Stimulated activated naive CD8-positive, alpha-beta T cell treated with anti-CD3 and anti-CD28 coated beads, Interleukin-15, Interleukin-2, amounts not matched to agents 100 ng/mL and 50 ng/mL, for 24 hours (primary cell): ENCODE measurements at regions not wholly inside any gene's neighbourhood (a gene's known extent, or its start where the extent isn't known, plus 50 kb on each side); places are given as distances from the start of the nearest gene placed in this dataset.

Experiments used
- H3K27ac Mint-ChIP-seq: one replicate; pipeline ENCODE4 v1.8.0; 2021; ENCODE audit warnings: mild to moderate bottlenecking, mixed read lengths
- H3K27me3 Mint-ChIP-seq: one replicate; pipeline ENCODE4 v1.8.0; 2021; ENCODE audit warnings: mixed read lengths
- H3K36me3 Mint-ChIP-seq: one replicate; pipeline ENCODE4 v1.8.0; 2021; ENCODE audit warnings: low read depth, mixed read lengths
- H3K4me1 Mint-ChIP-seq: one replicate; pipeline ENCODE4 v1.8.0; 2021; ENCODE audit warnings: low read depth, mixed read lengths
- H3K4me3 Mint-ChIP-seq: one replicate; pipeline ENCODE4 v1.8.0; 2021; ENCODE audit warnings: mild to moderate bottlenecking, mixed read lengths
- H3K9me3 Mint-ChIP-seq: one replicate; pipeline ENCODE4 v1.8.0; 2021; ENCODE audit warnings: mixed read lengths

DNA sequence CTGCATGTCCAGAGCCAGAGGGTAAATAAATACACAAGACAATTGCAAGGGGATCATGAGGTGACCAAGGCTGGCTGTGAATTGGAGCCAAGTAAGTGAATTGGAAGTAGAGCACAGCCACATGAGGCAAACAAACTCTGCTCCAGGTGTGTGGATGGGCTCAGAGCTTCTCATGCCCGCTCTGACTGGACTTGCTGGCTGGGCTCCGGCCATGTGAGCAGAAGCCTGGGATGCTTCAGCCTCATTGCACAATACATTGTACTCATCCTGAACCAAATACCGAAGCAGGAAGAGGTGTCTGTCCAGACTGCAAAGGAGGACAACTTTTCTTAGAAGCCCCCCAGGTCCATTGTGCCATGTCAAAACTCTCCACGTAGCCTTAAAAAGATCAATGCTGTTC, 193.0 kb downstream of the TTC8 start:
- H3K27me3 Mint-ChIP-seq, result peaks cover 33% of the 10 kb centered on the region
- H3K27ac Mint-ChIP-seq, result no peak overlapping the region
- H3K4me3 Mint-ChIP-seq, result no peak overlapping the region
- H3K36me3 Mint-ChIP-seq, result no peaks in the 10 kb centered on the region
- H3K4me1 Mint-ChIP-seq, result no peaks in the 10 kb centered on the region
- H3K9me3 Mint-ChIP-seq, result no peaks in the 10 kb centered on the region

DNA sequence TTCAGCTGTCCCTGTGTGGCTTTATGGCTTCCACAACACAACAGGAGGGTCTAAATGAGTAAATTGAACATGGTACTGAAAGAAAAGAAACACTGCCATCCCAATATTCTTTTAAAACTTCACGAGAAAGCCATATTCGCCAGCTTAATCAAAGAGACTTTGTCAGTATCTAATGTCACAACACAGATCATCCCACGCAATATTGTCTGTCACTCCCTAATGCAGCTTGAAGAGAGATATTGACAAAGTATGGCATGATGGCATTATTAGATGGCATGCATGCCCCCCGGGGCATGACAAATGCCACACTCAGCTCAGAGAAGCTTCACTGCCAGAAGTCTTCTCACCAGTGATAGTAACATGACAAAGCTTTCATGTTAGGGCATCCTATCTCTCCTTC, 197.8 kb downstream of the TTC8 start:
- Mint-ChIP-seq H3K4me1 (no peaks in the 10 kb centered on the region), H3K27ac (no peak overlapping the region), H3K27me3 (peaks cover 56% of the 10 kb centered on the region), H3K4me3 (no peak overlapping the region), H3K36me3 (no peaks in the 10 kb centered on the region), H3K9me3 (no peaks in the 10 kb centered on the region)

DNA sequence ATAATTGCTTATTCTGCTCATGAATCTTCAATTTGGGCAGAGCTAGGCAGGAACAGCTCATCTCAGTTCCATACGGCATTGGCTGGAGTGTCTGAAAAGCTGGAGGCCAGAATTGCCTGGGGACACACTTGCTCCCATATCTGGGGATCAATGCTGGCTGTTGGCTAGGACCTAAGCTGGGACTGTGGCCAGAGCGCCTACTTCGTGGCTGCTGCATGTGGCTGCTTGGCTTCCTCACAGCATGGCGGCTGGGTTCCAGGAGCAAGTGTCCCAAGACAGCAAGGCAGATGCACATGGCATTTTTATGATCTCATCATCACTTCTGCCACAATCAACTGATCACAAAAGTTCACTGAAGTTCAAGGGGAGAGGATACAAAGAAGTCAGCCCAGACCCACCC, 200.2 kb downstream of the TTC8 start:
- peaks cover 6% of the 10 kb centered on the region for H3K4me1 Mint-ChIP-seq
- H3K27me3 Mint-ChIP-seq, result peaks cover 75% of the 10 kb centered on the region
- no peak overlapping the region for H3K4me3 Mint-ChIP-seq
- H3K36me3 Mint-ChIP-seq, result no peaks in the 10 kb centered on the region
- H3K27ac Mint-ChIP-seq, result no peak overlapping the region
- H3K9me3 Mint-ChIP-seq, result no peaks in the 10 kb centered on the region

DNA sequence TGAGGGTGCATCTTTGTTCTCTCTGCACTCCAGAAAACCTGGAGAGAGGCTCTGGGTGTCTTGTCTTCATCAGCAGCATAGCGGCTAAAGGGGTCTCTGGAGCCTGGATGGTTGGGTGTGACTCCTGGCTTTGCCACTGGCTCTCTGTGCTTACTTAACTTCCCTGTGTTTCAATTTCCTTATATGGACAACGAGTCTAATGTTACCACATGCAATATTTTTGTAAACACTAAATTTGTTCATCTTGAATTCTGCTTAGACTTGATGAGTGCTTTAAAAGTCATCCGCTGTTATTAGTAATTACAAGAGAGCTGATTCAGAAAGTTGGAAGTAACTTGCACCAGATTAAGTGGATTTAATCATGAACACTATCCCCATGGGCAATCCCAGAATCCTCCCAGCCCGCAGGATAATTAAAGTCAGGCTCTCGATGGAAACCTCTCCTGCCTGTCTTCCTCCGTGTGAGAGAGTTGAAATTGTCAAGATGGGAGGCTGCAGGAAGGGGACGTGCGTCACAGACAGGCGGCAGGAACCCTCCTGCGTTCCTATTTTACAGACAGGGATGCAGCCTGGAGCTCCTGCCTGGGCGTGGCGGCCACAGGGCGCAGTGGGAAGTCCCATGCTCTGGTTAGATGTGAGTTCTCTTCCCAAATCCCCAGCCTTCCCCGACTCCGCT, 201.2 kb downstream of the TTC8 start:
- peaks cover 81% of the 10 kb centered on the region for H3K27me3 Mint-ChIP-seq
- H3K27ac Mint-ChIP-seq, result no peak overlapping the region
- H3K4me1 Mint-ChIP-seq, result peaks cover 6% of the 10 kb centered on the region
- no peak overlapping the region for H3K4me3 Mint-ChIP-seq
- no peaks in the 10 kb centered on the region for H3K9me3 Mint-ChIP-seq
- no peaks in the 10 kb centered on the region for H3K36me3 Mint-ChIP-seq

DNA sequence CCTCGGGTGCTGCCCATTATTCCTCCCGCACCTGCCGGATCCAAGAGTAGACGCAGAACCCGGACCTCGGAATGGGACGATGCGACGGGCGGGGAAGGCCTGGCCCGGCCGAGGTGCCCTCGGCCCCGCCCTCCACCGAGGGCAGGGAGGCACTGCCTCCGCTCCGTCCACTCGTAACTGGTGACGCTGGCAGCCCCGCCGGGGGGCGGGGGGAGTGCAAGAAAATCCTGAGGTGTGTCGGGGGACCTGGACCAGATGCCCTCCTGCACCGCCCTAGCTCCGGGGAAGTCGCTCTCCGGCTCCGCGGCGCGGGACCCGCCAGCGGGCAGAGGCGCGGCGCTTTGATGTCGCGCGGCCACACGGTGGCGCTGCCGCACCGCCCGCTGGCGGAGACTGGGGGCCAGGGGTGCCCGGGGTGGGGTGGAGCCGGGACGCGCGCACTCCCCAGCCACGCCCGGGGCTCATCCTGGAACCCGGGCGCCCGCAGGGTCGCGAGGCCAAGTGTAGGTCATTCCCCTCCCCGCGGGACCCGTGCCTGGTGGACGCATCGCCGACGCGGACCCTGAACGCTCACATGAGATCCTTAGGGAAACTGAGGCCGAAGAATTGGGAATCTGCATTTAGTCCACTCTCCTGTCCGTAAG, 202.8 kb downstream of the TTC8 start:
- H3K27me3 Mint-ChIP-seq, result peaks cover 73% of the 10 kb centered on the region
- H3K4me3 Mint-ChIP-seq, result peak overlapping the region; percentile 67
- H3K9me3 Mint-ChIP-seq, result no peaks in the 10 kb centered on the region
- H3K27ac Mint-ChIP-seq, result no peak overlapping the region
- H3K4me1 Mint-ChIP-seq, result peaks cover 6% of the 10 kb centered on the region
- no peaks in the 10 kb centered on the region for H3K36me3 Mint-ChIP-seq

DNA sequence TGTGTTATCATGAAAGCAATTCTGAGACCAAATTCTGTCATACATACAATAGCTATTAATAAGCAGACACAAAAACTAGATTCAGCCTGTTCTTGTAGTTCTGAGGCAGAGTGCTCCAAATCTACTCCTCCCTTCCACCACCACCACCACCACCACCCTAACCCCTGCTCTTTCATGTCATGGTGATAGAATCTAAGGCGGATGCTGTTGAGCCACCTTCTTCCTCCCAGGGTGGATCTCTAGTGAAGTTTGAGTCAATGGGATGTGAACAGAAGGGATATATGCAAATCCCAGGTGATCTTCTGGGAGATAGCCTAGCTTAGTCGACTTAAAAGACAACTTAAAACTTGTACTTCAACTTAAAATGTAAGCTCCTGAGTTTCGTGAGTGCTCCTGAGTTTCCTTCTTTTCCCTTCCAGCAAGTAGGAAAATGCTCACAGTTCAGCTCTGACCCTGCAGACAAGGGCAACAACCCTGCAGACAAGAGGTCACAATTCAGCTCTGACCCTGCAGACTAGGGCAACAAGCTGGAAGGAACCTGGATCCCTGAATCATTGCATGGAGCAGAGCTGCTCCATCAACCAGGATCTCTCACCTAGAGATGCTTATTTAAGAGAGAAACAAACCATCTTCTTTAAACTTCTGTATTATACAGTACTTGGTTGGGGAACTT, 204.1 kb downstream of the TTC8 start:
- H3K4me1 Mint-ChIP-seq, result peaks cover 6% of the 10 kb centered on the region
- peaks cover 64% of the 10 kb centered on the region for H3K27me3 Mint-ChIP-seq
- H3K27ac Mint-ChIP-seq, result no peak overlapping the region
- H3K4me3 Mint-ChIP-seq, result no peak overlapping the region
- no peaks in the 10 kb centered on the region for H3K9me3 Mint-ChIP-seq
- no peaks in the 10 kb centered on the region for H3K36me3 Mint-ChIP-seq

DNA sequence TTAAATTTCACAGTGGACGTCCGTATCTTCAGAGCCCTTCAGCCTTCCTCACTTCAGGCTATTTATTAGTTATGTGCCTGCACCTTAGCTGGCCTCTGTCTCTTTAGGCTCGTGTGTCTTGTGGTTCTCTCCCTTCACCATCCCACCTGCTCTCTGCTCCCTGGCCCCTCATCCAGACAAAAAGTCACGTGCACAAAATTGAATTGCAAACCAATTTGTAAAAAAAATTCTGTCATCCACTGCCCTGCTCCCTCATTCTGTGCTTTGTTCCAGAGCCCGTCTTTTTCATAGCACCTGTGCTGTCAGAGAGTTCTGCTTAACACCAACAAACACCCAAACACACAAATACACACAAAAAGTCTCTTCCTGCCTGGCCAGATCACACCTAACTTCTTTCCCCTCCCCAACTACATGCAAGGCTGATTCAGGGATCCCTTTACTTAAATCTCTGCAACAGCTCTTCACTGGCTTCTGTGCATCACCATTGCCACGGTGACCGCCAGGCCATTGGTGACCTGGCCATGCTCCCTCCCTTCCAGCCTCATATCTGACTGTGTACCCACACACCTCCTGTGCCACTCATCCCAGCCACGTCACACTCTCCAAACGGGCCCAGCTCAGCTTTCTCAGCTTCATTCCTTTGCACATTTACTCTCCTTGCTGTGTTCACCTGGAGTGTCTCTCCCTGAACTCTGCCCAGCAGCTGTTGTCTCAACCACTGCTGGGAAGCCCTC, 205.7 kb downstream of the TTC8 start:
- H3K27ac Mint-ChIP-seq, result no peak overlapping the region
- no peaks in the 10 kb centered on the region for H3K36me3 Mint-ChIP-seq
- H3K4me1 Mint-ChIP-seq, result peaks cover 6% of the 10 kb centered on the region
- H3K4me3 Mint-ChIP-seq, result no peak overlapping the region
- H3K9me3 Mint-ChIP-seq, result no peaks in the 10 kb centered on the region
- H3K27me3 Mint-ChIP-seq, result peaks cover 51% of the 10 kb centered on the region

DNA sequence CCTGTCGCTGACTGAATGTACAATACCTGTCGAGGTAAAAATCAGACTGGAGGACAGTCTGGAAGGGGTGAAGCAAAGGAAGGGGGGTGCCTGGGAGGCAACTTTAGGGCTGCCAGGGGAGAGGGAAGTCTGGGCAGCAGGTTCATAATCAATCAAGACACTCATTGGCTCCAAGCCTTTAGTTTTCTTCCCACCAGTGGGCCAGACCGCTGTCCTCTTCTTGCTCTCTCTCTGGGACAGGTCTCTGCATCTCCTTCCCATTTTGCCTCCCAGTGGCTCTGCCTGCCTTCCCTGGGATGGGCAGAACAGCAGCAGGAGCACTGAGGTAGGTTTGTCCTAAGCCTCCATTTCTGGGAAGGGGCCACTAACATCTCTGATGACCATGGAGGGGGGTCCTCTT, 206.5 kb downstream of the TTC8 start:
- H3K4me3 Mint-ChIP-seq, result no peak overlapping the region
- H3K9me3 Mint-ChIP-seq, result no peaks in the 10 kb centered on the region
- H3K36me3 Mint-ChIP-seq, result no peaks in the 10 kb centered on the region
- no peak overlapping the region for H3K27ac Mint-ChIP-seq
- peaks cover 47% of the 10 kb centered on the region for H3K27me3 Mint-ChIP-seq
- peaks cover 6% of the 10 kb centered on the region for H3K4me1 Mint-ChIP-seq

DNA sequence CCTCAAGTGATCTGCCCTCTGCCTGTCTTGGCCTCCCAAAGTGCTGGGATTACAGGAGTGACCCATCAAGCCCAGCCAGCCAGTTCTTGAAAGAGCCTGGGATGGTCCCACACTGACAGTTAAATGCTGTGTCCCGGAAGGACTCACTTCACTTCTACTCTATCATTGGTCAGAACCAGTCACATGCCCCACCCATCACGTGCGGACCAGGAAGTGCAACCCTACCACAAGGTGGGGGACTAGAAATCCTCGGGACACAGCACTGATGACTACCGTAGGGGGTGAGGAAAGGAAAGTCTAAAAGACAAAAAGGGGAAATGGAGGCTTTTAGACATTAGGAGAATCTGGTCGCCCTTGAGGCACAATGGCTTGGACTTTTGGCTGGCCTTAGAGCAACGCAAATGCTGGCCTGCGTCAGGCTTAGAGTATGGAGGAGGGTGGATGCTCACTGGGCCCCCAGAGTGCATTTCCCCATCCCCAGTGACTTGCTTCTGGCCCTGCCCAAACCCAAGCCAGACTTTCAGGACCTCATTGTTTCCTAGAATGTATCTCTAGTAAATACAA, 207.7 kb downstream of the TTC8 start:
- Mint-ChIP-seq H3K27ac (no peak overlapping the region), H3K4me3 (no peak overlapping the region), H3K9me3 (no peaks in the 10 kb centered on the region), H3K4me1 (peaks cover 6% of the 10 kb centered on the region), H3K36me3 (no peaks in the 10 kb centered on the region), H3K27me3 (peaks cover 48% of the 10 kb centered on the region)

DNA sequence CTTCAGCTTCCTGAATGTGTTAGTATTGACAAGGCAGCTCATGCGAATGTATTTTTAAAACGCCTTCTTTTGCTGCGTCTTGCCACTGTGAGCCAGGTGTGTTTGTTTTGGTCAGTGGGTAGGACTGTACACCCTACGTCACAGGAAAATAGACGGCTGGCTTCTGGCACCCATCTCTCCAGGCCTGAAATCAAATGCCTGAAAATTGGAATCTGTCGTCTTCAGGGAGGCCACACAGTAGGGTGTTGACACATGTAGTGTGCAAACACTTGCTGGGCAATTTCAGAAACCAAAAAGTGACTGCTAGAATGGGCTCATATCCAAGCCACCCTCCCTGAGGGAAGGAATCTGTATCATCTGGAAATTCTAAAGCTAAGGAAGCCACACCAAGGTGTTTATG, 209.3 kb downstream of the TTC8 start:
- Mint-ChIP-seq H3K27ac (no peak overlapping the region), H3K4me3 (no peak overlapping the region), H3K27me3 (peaks cover 40% of the 10 kb centered on the region), H3K36me3 (no peaks in the 10 kb centered on the region), H3K4me1 (no peaks in the 10 kb centered on the region), H3K9me3 (no peaks in the 10 kb centered on the region)

DNA sequence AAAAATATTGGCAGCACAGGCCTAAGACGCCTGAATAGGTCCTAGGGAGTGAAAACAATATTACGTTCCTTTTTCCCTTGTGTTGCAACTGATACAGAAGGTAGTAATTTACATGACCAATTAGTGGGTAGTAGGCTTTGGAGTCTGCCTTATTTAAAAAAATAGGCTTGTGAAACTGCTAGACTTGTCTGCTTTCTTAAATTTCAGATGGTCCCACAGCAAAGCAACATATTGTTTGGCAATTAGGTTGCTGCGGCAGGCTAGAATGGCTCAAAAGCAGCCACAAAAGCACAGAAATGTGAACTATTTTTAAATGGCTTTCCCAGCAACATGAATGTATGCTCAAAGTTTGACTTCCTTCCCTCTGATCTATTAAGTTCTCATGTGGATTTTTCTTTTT, 211.9 kb downstream of the TTC8 start:
- Mint-ChIP-seq H3K4me1 (peaks cover 15% of the 10 kb centered on the region), H3K27me3 (peaks cover 30% of the 10 kb centered on the region), H3K4me3 (no peak overlapping the region), H3K27ac (no peak overlapping the region), H3K9me3 (no peaks in the 10 kb centered on the region), H3K36me3 (no peaks in the 10 kb centered on the region)

DNA sequence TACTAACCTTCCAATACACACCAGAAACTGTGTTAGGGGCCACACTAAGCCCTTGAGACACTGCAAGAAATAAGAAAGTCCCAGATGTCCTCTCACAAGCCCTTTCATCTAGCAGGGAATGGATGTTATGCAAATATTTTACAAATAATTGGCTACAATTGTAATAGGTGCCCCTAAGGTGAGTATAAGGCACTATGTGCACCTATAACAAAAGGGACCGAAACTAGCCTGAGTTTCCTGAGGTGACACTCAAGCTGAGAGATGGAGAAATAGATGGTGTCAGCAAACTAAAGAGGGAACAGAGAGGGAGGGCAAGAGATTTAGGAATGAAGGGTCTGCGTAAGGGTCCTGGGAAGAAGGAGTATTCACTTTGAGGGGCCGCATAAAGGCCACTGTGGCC, 212.6 kb downstream of the TTC8 start:
- Mint-ChIP-seq H3K27me3 (peaks cover 32% of the 10 kb centered on the region), H3K27ac (no peak overlapping the region), H3K4me3 (no peak overlapping the region), H3K9me3 (no peaks in the 10 kb centered on the region), H3K4me1 (peaks cover 16% of the 10 kb centered on the region), H3K36me3 (no peaks in the 10 kb centered on the region)

DNA sequence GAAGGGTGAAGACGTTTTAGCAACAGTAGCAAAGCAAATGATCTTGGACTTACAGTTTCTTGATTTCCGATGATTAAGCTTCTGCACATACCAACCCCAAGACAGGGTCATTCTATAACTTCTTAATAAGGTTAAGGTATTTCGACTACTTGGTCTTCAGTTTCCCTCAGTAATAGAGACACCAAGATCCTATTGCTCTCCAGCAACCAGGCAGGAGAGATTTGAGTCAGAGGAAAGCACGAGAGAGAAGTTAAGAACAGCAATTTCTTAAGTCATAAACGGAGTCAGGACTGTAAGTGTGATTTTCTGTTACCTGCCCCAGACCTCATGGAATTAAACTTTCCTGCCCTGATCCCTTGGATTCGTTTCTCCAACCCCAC, 215.6 kb downstream of the TTC8 start:
- H3K4me1 Mint-ChIP-seq, result peaks cover 16% of the 10 kb centered on the region
- no peaks in the 10 kb centered on the region for H3K9me3 Mint-ChIP-seq
- no peaks in the 10 kb centered on the region for H3K36me3 Mint-ChIP-seq
- H3K27ac Mint-ChIP-seq, result peak overlapping the region; percentile 82
- peaks cover 32% of the 10 kb centered on the region for H3K27me3 Mint-ChIP-seq
- peak overlapping the region; percentile 80 for H3K4me3 Mint-ChIP-seq

DNA sequence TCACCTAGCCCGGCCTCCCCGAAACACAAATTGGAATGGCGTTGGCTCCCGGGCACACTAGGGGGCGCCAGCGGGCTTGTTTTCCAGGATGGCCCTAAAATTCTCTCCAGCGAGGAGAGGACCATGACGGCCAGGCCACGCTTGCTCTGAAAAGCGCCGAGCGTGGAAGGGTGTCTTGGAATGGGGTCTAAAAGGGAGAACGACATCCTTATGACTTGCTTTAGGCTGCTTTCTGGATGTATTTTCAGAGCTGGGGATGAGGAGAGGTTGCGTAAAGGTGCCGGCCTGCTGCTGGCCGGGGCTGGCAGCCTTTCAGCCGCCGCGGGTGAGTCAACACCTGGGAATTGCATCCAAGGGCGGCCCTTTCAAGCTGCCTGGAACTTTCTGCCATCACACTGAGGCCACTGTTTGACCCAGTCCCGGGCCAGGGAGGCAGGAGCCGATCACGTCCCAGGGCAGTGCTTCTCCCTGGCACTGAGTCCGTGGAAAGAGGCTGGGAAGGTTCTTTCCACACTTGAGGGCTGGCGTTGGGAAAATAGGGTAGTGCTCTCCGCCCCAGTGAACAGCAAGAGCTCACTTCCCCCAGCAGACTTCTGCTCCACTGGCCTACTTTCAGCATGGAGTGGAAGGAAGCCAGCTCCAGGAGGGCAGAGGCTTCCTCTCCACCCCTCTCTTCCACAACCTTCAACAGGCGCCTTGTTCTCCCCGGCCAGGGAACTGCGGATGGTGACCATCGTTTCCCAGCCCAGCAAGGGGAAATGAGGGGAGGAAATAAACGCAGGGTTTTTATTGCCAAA, 216.2 kb downstream of the TTC8 start:
- H3K4me1 Mint-ChIP-seq, result peaks cover 16% of the 10 kb centered on the region
- H3K36me3 Mint-ChIP-seq, result no peaks in the 10 kb centered on the region
- no peaks in the 10 kb centered on the region for H3K9me3 Mint-ChIP-seq
- peaks cover 28% of the 10 kb centered on the region for H3K27me3 Mint-ChIP-seq
- H3K4me3 Mint-ChIP-seq, result peak overlapping the region; percentile 80
- H3K27ac Mint-ChIP-seq, result peak overlapping the region; percentile 82
